ENCODE measurements at regions not wholly inside any gene's neighbourhood (a gene's known extent, or its start where the extent isn't known, plus 50 kb on each side); places are given as distances from the start of the nearest gene placed in this dataset.
"Not testable (repeated sequence)": the region's sequence is repeated elsewhere in the genome, so short reads cannot be mapped to it uniquely, and the experiment has no call there.

DNA sequence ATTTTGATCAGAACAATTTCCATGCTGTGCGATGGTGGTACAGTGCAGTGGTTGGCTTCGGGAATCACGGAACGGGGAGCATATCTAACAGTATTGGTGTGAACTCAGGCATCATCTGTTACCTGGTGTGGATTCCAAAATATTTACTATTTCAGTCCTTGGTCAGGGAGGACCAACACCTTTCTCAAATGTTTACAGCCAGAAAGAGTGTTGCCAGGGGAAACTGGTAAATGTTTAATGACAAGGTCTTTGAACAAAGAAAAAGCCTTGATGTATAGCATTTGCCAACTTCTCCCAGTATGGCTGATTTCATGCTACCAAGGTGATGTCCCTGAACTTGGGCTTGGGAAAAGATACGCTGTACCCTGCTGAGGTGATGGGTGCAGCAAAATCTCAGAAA is 145.6 kb upstream of the POC5 start:
- no peak overlapping the region for H3K4me3 ChIP-seq
- DNase-seq = no peak
- H3K4me1 ChIP-seq = no peaks in the 10 kb centered on the region
- TF ChIP-seq, protein P1, sequence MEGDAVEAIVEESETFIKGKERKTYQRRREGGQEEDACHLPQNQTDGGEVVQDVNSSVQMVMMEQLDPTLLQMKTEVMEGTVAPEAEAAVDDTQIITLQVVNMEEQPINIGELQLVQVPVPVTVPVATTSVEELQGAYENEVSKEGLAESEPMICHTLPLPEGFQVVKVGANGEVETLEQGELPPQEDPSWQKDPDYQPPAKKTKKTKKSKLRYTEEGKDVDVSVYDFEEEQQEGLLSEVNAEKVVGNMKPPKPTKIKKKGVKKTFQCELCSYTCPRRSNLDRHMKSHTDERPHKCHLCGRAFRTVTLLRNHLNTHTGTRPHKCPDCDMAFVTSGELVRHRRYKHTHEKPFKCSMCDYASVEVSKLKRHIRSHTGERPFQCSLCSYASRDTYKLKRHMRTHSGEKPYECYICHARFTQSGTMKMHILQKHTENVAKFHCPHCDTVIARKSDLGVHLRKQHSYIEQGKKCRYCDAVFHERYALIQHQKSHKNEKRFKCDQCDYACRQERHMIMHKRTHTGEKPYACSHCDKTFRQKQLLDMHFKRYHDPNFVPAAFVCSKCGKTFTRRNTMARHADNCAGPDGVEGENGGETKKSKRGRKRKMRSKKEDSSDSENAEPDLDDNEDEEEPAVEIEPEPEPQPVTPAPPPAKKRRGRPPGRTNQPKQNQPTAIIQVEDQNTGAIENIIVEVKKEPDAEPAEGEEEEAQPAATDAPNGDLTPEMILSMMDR (IDR thresholded peaks at IDR 0.05; ENCODE audit: borderline replicate concordance) = no peak
- intact Hi-C loops (cut with micrococcal nuclease) = no loop called here
- H3K27ac ChIP-seq (replicated peaks) = no peak overlapping the region
- peaks cover 4% of the 10 kb centered on the region for H3K9me3 ChIP-seq (replicated peaks)
- no peaks in the 10 kb centered on the region for H3K36me3 ChIP-seq
- H3K27me3 ChIP-seq (ENCODE audit: low read depth) = peaks cover 7% of the 10 kb centered on the region

DNA sequence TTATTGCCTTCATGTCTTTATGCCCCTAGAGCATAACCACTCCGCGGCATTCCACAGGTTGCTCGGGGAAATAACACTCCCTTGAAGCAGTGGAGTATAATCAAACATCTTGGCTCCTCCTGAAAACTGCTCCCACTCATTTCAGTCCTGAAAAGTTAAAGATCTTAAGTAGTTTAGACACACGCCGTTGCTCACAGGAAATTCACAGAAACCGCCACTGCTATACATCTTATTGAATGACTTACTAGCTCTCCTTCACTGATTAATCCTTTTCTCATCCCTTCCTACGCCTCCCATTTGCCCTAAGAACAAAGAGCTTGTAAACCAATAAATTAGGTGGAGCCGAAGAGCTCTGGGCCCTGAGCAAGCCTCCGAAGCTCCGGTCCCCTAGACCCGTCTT is 142.4 kb upstream of the POC5 start:
- H3K36me3 ChIP-seq; DNase-seq; H3K27ac ChIP-seq (replicated peaks); intact Hi-C loops (cut with micrococcal nuclease); H3K4me1 ChIP-seq; H3K27me3 ChIP-seq (ENCODE audit: low read depth); H3K4me3 ChIP-seq; H3K9me3 ChIP-seq (replicated peaks): not testable (repeated sequence)

DNA sequence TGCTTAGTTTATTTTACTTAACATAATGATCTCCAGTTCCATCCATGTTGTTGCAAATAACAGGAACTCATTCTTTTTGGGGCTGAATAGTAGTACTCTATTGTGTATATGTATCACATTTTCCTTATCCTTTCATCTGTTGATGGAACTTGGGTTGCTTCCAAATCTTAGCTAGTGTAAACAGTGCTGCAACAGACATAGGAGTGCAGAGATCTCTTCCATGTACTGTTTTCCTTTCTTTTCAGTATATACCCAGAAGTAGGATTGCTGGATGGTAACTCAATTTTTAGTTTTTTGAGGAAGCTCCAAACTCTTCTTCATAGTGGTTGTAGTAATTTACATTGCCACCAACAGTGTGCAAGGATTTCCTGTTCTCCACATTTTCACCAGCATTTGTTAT is 138.8 kb upstream of the POC5 start:
- intact Hi-C loops (cut with micrococcal nuclease) = no loop called here
- no peaks in the 10 kb centered on the region for H3K4me1 ChIP-seq
- DNase-seq = no peak
- H3K4me3 ChIP-seq = no peak overlapping the region
- no peaks in the 10 kb centered on the region for H3K27me3 ChIP-seq (ENCODE audit: low read depth)
- TF ChIP-seq, protein P1 (IDR thresholded peaks at IDR 0.05; ENCODE audit: borderline replicate concordance) = no peak
- peaks cover 4% of the 10 kb centered on the region for H3K9me3 ChIP-seq (replicated peaks)
- no peaks in the 10 kb centered on the region for H3K36me3 ChIP-seq
- H3K27ac ChIP-seq (replicated peaks) = no peak overlapping the region

DNA sequence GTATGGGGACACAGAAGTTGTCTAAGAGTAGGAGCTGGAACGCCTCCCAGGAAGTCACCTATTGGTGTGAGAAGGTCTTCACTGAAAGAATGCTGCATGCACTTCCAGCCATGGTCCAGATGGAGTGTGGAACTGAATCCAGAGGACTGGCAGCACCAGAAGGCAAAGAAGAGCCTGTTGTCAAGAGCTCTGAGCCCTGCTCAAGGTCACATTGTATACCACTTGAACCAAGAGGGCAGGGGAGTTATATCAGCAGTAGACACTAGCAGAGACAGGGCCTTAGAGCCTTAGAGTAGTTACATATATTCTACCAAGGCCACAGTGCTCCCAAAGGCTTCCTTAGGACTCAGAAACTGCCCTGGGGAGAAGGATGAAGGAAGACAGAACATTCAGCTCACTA is 130.8 kb upstream of the POC5 start:
- Histone ChIP-seq H3K27ac (replicated peaks) (no peak overlapping the region), H3K27me3 (ENCODE audit: low read depth) (no peaks in the 10 kb centered on the region), H3K4me1 (peaks cover 11% of the 10 kb centered on the region), H3K36me3 (no peaks in the 10 kb centered on the region), H3K4me3 (no peak overlapping the region), H3K9me3 (replicated peaks) (no peaks in the 10 kb centered on the region)
- DNase-seq = no peak
- intact Hi-C loops (cut with micrococcal nuclease) = no loop called here
- TF ChIP-seq, protein P1 (IDR thresholded peaks at IDR 0.05; ENCODE audit: borderline replicate concordance) = no peak

DNA sequence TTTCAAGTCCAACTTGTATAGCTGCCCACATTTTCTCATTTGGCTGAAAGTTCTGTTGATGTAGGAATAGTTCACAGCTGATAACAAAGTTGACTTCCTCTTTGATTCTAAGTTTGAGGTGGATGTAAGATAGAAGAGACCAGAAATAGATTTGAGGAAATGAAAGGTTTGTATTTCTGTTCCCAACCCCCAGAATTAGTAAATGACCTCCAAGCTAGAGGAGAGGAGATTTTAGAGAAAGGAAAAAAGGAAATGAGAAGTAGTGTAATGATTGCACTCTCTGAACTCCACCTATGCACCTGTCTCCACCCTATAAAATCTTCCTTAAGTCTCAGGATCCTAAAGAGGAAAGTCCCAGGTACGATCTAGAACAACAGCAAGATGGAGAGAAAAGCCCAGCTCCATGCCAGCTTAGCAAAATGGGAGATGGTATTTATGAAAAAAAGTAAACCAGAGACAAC is 130.4 kb upstream of the POC5 start:
- Histone ChIP-seq H3K27ac (replicated peaks) (no peak overlapping the region), H3K36me3 (no peaks in the 10 kb centered on the region), H3K4me1 (peaks cover 16% of the 10 kb centered on the region), H3K4me3 (no peak overlapping the region), H3K27me3 (ENCODE audit: low read depth) (no peaks in the 10 kb centered on the region), H3K9me3 (replicated peaks) (no peaks in the 10 kb centered on the region)
- intact Hi-C loops (cut with micrococcal nuclease) = no loop called here
- no peak for DNase-seq
- TF ChIP-seq, protein P1 (IDR thresholded peaks at IDR 0.05; ENCODE audit: borderline replicate concordance) = no peak

DNA sequence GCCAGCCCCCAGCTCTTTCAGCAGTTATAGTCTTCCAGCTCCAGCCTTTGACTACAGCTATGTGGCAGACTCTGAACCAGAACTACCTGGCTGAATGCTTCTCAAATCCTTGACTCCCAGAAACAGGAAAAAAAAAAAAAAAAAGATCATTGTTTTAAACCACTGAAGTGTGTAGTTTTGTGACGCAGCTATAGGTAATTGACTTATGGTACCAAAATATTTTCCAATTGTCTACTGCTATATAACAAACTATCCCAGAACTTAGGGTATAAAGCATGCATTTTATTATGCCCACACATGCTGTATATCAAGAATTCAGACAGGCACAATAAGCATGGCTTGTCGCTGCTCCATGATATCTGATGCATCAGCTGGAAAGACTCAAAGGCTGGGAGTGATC is 127.1 kb upstream of the POC5 start:
- Histone ChIP-seq H3K27me3 (ENCODE audit: low read depth) (no peaks in the 10 kb centered on the region), H3K27ac (replicated peaks) (no peak overlapping the region), H3K4me1 (peaks cover 16% of the 10 kb centered on the region), H3K9me3 (replicated peaks) (peaks cover 2% of the 10 kb centered on the region), H3K36me3 (no peaks in the 10 kb centered on the region), H3K4me3 (no peak overlapping the region)
- intact Hi-C loops (cut with micrococcal nuclease) = no loop called here
- DNase-seq = no peak
- TF ChIP-seq, protein P1 (IDR thresholded peaks at IDR 0.05; ENCODE audit: borderline replicate concordance) = no peak

All from left ventricle myocardium inferior (tissue), 1 donor.